ENCODE measurements at regions not wholly inside any gene's neighbourhood (a gene's known extent, or its start where the extent isn't known, plus 50 kb on each side); places are given as distances from the start of the nearest gene placed in this dataset.

DNA sequence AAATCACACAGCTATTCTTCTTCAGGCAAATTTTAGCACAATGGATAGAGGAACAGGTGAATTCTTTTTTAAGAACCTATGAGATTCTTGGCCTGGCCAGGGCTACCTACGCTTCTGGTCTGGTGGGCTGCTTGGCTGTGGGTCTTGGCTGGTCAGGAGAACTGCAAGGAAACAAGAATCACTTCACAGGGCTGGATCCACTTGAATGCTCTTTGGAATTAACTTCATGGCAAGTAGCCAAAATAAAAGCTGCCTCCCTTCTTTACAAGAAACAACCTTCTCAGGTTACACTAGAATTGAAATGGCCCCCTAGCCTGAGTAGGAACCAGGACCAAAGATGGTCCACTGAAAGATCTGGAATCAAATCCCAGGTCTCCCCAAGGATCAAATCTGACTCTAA lies 519.1 kb downstream of the IQCM start:
- no peak for DNase-seq (ENCODE audit: low spot score)

- no peak for DNase-seq (ENCODE audit: low spot score)
Measured at GRCh38 chr4:149296084-149296483, 519.6 kb downstream of the IQCM start.

DNA sequence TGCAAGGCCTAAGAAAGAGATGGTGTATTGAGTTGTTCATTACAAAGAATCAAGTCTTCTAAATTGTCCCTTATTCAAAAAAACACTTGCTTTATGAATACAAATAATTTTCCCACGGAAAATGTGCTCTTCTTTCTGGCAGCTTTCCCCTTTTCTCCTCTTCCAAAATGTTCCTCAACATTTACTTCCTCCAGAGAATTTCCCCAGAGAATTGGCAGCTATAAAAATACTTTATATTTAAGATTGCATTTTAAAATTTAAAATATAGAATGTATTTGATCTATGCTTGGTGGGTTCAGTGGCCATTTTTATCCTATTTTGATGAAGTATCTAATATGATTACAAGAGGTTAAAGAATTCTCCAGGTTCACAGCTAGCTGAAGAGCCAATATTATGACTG lies 521.0 kb downstream of the IQCM start:
- DNase-seq (ENCODE audit: low spot score): no peak

DNA sequence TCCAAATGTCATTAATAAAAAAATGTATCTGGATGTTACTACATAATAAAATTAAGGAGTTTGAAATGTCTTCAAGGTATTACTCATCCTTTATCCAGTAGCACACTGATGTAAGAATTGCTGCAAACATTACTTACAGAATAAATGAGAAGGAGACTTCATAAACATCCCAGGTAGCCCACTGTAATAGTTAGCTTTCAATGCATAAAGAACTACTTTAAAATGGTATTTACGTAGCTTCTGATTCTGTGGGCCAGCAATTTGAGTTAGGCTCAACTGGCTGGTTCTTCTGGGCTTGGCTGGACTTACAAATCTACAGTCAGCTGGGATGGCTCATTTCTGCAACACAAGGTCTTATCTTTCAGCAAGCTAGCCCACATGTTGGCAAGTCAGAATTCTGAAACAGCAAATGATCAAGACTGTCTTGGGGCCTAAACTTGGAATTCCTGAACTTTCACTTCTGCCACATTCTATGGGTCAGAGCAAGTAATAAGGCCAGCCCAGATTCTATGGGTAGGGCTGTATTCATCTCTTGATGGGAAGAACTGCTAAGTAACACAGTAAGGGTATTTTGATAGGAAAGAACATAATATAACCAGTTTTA lies 522.5 kb downstream of the IQCM start:
- no peak for DNase-seq (ENCODE audit: low spot score)

- no peak for DNase-seq (ENCODE audit: low spot score)
Measured at GRCh38 chr4:149292425-149293007, 523.1 kb downstream of the IQCM start.

GRCh38 chr4:149291463-149291862 lies 524.2 kb downstream of the IQCM start:
- no peak for DNase-seq (ENCODE audit: low spot score)

DNA sequence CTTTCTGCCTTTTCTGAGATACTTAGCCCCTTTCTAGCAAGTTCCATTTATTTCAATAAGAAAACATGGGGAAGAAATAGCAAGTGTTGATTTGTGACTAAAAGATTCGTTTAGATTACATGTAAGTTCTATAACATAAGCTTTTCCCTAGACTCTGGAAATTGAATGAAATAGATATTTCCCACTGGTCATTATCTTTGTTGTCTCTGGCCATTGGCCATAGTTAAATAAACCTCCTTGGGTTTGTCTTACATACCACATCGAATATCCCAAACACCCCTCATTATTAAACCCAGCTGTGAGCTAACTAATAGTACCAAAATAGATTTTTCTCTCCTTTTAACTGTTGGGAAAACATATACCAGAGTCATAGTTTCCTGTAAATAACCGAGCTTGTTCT lies 534.8 kb downstream of the IQCM start:
- no peak for DNase-seq (ENCODE audit: low spot score)

GRCh38 chr4:149279776-149280175 lies 535.9 kb downstream of the IQCM start:
- no peak for DNase-seq (ENCODE audit: low spot score)

- no peak for DNase-seq (ENCODE audit: low spot score)
Measured at GRCh38 chr4:149279331-149279730, 536.3 kb downstream of the IQCM start.

GRCh38 chr4:149277705-149278104 lies 537.9 kb downstream of the IQCM start:
- DNase-seq (ENCODE audit: low spot score): no peak

DNA sequence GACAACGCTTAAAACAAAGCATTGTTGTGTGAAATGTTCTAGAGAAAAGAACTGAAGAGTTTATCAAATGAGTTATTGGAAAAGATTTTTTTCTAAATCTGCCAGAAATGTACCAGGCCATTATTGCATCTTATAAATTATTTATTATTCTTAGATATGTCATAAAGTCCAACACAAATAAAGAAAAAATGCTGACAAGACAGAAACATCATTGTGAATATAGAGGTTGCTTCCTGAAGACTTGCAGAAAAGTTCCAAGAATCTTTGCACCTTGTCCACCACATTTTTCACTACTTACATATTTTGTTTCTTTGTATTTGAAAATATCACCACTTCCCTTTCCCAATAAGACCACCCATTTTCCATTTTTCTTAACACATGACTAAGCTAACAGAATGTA lies 545.8 kb downstream of the IQCM start:
- DNase-seq (ENCODE audit: low spot score): no peak

GRCh38 chr4:149266301-149266700 lies 549.3 kb downstream of the IQCM start:
- DNase-seq (ENCODE audit: low spot score): no peak

- no peak for DNase-seq (ENCODE audit: low spot score)
Measured at GRCh38 chr4:149265645-149266044, 550.0 kb downstream of the IQCM start.

DNA sequence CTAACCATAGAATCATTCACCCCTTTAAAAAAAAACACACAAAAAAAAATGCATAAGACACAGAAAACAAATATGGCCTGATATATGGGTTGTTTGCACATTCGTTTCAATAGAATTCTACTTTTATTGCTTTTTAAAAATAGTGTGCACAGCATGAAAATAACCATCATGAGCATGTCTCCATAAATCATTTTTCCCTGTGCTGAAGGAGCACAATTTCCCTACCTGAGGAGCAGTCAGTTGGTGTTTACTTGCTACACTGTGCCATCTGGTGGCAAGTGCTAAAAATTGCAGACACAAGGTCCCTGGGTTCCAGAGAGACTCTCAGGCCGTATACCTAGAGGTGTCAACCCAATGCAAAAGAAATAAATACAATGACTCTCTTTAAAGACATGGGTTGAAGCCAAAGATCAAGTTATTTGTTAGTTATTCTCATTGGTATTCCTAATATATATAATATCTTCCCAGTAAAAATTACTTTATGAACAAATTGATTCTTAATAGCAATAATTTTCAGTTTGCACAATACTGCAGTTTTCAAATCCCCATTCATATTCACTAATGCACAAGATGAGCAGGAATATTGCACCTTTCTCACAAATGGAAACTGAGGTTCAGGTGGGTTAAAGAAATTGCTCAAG lies 551.4 kb downstream of the IQCM start:
- no peak for DNase-seq (ENCODE audit: low spot score)

- DNase-seq (ENCODE audit: low spot score): peak; percentile 34
Measured at GRCh38 chr4:149248191-149248764, 567.4 kb downstream of the IQCM start.

GRCh38 chr4:149247164-149247563 lies 568.5 kb downstream of the IQCM start:
- no peak for DNase-seq (ENCODE audit: low spot score)

DNA sequence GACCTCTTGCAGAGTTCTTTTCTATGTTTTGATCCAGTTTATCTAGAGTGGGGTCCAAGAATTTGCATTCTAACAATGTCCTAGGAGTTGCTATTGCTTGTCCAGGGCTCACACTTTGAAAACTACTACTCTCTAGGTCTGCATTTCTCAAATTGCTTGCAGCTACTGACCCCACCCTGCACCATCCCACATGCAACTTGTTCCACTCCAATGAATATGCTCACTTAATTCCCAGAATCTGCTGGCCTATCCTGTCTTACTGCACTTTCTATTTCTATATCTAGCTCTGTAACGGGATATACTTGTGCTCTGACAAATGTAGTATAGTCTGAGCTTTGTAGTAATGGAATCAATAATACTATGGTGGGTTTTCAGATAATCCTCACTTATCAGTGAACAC lies 570.3 kb downstream of the IQCM start:
- DNase-seq (ENCODE audit: low spot score): no peak

DNA sequence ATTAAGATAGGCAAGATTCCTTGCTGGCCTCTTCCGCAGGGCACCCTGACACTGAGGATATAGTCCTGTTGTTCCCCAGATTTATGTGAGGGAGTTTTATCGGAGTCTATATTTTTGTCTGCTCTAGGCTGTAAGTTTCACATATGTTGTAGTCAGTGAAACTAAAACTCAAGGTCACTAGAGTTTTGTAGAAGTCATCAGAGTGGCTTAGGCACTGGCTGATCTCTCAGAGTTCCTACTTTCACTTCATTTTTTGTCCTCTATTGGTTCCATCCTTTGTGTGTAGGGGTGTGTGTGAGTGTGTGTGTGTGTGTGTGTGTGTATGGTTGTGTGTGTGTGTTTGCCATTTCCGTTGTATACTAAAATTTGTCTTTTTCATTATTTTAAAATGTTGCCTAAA lies 577.5 kb downstream of the IQCM start:
- no peak for DNase-seq (ENCODE audit: low spot score)

DNA sequence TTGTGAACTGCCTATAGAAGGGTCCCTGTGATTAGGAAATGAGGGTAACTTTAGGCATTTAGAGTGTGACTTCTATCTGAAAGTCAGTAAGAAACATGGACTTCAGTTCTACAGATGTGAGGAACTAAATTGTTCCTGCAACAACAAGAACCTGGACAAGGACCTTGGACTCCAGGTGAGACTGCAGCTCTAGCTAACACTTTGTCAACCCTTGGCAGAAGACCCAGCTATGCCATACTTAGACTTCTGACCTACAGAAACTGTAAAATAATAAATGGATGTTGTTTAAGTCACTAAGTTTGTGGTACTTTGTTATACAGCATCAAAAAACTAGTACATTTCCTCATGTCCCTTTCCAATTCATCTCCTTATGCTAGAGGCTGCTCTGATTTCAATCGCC lies 580.8 kb downstream of the IQCM start:
- DNase-seq (ENCODE audit: low spot score): no peak

DNA sequence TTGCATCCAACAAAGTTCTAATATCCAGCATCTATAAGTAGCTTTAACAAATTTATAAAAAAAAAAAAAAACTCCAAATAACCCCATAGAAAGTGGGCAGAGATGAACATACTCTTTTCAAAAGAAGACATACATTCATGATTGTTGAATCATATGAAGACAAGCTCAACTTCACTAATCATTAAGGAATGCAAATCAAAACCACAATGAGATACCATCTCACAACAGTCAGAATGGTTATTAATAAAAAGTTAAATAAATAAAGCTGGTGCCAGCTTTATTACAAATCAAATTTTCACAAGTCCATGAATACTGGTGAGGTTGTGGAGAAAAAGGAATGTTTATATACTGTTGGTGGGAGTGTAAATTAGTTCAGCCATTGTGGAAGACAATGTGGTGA lies 592.0 kb downstream of the IQCM start:
- no peak for DNase-seq (ENCODE audit: low spot score)

DNA sequence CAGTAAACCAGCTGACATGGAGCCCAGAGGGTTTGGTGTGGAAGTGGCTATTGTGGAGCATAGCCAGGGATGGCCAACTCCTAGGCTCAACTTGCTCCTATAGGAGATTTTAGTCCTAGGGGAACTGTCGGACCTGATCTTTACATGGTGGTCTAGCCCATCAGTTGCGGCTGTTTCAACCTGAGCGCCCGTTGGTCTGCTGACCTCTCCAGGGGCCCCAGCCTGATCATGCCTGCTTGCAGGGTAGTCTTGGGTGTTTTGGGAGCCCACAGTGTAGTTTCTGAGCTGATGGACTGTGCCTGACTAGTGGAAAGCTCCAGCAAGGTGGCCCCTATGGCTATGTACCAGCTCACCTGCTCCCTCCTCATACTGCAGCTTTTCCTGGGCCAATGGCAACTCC lies 597.0 kb downstream of the IQCM start:
- DNase-seq (ENCODE audit: low spot score): no peak

- DNase-seq (ENCODE audit: low spot score): no peak
Measured at GRCh38 chr4:149214301-149214700, 601.3 kb downstream of the IQCM start.

GRCh38 chr4:149211876-149212275 lies 603.8 kb downstream of the IQCM start:
- DNase-seq (ENCODE audit: low spot score): no peak
